Uterus (tissue), 2 donors: ENCODE measurements at regions not wholly inside any gene's neighbourhood (a gene's known extent, or its start where the extent isn't known, plus 50 kb on each side); places are given as distances from the start of the nearest gene placed in this dataset.

Experiments used
- POLR2A ChIP-seq, 2 donors: fragments of 450-650 bp; IDR thresholded peaks; one replicate each; pipeline ENCODE4 v1.6.1; 2016; ENCODE audit warnings: antibody characterized with exemption in 2 of 2, mild to moderate bottlenecking in 1 of 2, moderate library complexity in 1 of 2
- TF ChIP-seq, protein P1 (sequence below), 4 experiments: fragments of 200-600 bp in 2 of 4; fragments of 450-650 bp in 2 of 4; sonication (generic) in 2 of 4; IDR thresholded peaks; one replicate each; pipeline ENCODE4 v1.5.1; 2016 to 2019; ENCODE audit warnings: antibody characterized with exemption in 4 of 4, mild to moderate bottlenecking in 2 of 4, moderate library complexity in 1 of 4

DNA sequence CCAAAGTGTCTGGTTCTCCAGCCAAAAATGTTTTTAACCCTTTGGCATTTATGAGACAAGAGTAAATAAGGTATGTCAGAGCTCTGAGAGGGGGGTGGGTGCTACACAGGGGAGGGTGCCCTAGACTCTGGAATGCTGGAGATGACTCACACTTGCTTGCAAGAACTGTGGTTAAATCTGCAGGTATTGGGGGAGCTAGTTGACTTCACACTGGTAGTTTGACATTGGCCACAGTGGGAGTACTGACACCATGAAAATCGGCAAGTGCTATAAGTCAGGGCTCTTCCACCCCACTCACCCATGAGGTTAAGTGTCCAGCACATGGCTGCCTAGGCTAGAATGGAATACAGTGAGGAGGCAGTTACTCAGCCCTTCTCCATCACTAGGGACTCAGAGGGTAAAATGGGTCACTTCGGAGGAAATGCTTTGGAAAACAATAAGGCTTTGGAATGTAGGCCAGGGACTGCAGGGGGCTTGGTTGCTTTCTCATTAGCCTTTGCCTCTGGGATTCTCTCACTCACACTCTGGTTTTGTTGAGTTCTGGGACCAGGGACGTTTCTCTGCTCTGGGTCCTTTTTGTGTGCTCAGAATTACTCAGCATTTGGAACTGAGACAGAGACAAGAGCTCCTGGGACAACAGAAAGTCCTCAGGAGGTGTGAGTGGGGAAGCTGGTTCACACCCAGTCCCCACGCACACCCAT, 91.6 kb downstream of the ACKR3 start:
- TF ChIP-seq, protein P1, sequence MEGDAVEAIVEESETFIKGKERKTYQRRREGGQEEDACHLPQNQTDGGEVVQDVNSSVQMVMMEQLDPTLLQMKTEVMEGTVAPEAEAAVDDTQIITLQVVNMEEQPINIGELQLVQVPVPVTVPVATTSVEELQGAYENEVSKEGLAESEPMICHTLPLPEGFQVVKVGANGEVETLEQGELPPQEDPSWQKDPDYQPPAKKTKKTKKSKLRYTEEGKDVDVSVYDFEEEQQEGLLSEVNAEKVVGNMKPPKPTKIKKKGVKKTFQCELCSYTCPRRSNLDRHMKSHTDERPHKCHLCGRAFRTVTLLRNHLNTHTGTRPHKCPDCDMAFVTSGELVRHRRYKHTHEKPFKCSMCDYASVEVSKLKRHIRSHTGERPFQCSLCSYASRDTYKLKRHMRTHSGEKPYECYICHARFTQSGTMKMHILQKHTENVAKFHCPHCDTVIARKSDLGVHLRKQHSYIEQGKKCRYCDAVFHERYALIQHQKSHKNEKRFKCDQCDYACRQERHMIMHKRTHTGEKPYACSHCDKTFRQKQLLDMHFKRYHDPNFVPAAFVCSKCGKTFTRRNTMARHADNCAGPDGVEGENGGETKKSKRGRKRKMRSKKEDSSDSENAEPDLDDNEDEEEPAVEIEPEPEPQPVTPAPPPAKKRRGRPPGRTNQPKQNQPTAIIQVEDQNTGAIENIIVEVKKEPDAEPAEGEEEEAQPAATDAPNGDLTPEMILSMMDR (IDR thresholded peaks at IDR 0.05), result no peak
- TF ChIP-seq POLR2A (IDR thresholded peaks at IDR 0.05), result no peak
